ENCODE measurements at regions not wholly inside any gene's neighbourhood (a gene's known extent, or its start where the extent isn't known, plus 50 kb on each side); places are given as distances from the start of the nearest gene placed in this dataset.

- no peaks in the 10 kb centered on the region for H3K27me3 ChIP-seq (ENCODE audit: insufficient read depth, poor library complexity, severe bottlenecking)
- no peak for DNase-seq (ENCODE audit: low read depth in 1 of 2, low spot score in 1 of 2)
- H3K4me3 ChIP-seq (replicated peaks; ENCODE audit: insufficient read depth, low read length) = no peak overlapping the region
- H3K27ac ChIP-seq (replicated peaks) = no peak overlapping the region
- TF ChIP-seq CTCF (IDR thresholded peaks at IDR 0.05; ENCODE audit: insufficient read depth, low read length) (no peak), REST (IDR thresholded peaks at IDR 0.05; ENCODE audit: insufficient replicate concordance, low read depth) (no peak), GABPA (IDR thresholded peaks at IDR 0.05; ENCODE audit: low read depth) (no peak), SPI1 (IDR thresholded peaks at IDR 0.05; ENCODE audit: borderline replicate concordance, low read depth) (no peak), POLR2AphosphoS5 (IDR thresholded peaks at IDR 0.05; ENCODE audit: low read depth) (no peak)
Observed at GRCh38 chr10:30747633-30748032, 118.1 kb upstream of the LYZL2 start.

GRCh38 chr10:30745953-30746352 lies 116.4 kb upstream of the LYZL2 start:
- no peak for DNase-seq (ENCODE audit: low read depth in 1 of 2, low spot score in 1 of 2)
- Histone ChIP-seq H3K27ac (replicated peaks) (no peak overlapping the region), H3K4me3 (replicated peaks; ENCODE audit: insufficient read depth, low read length) (no peak overlapping the region)

GRCh38 chr10:30744106-30744505 lies 114.6 kb upstream of the LYZL2 start:
- Histone ChIP-seq H3K27me3 (ENCODE audit: insufficient read depth, poor library complexity, severe bottlenecking) (no peaks in the 10 kb centered on the region), H3K4me3 (replicated peaks; ENCODE audit: insufficient read depth, low read length) (no peak overlapping the region), H3K27ac (replicated peaks) (no peak overlapping the region)
- no peak for DNase-seq (ENCODE audit: low read depth in 1 of 2, low spot score in 1 of 2)
- no peak for TF ChIP-seq REST (IDR thresholded peaks at IDR 0.05; ENCODE audit: insufficient replicate concordance, low read depth)
- no peak for TF ChIP-seq GABPA (IDR thresholded peaks at IDR 0.05; ENCODE audit: low read depth)
- TF ChIP-seq SPI1 (IDR thresholded peaks at IDR 0.05; ENCODE audit: borderline replicate concordance, low read depth) = no peak
- TF ChIP-seq POLR2AphosphoS5 (IDR thresholded peaks at IDR 0.05; ENCODE audit: low read depth) = no peak
- TF ChIP-seq CTCF (IDR thresholded peaks at IDR 0.05; ENCODE audit: insufficient read depth, low read length) = no peak

More at GRCh38 chr10:30745953-30746352, 116.4 kb upstream of the LYZL2 start:
- TF ChIP-seq CTCF (IDR thresholded peaks at IDR 0.05; ENCODE audit: insufficient read depth, low read length) (no peak), REST (IDR thresholded peaks at IDR 0.05; ENCODE audit: insufficient replicate concordance, low read depth) (no peak), SPI1 (IDR thresholded peaks at IDR 0.05; ENCODE audit: borderline replicate concordance, low read depth) (no peak), POLR2AphosphoS5 (IDR thresholded peaks at IDR 0.05; ENCODE audit: low read depth) (no peak), GABPA (IDR thresholded peaks at IDR 0.05; ENCODE audit: low read depth) (no peak)
- H3K27me3 ChIP-seq (ENCODE audit: insufficient read depth, poor library complexity, severe bottlenecking) = no peaks in the 10 kb centered on the region

All from HL-60 (cell line).